ENCODE measurements at regions not wholly inside any gene's neighbourhood (a gene's known extent, or its start where the extent isn't known, plus 50 kb on each side); places are given as distances from the start of the nearest gene placed in this dataset.
"Not testable (repeated sequence)": the region's sequence is repeated elsewhere in the genome, so short reads cannot be mapped to it uniquely, and the experiment has no call there.

DNA sequence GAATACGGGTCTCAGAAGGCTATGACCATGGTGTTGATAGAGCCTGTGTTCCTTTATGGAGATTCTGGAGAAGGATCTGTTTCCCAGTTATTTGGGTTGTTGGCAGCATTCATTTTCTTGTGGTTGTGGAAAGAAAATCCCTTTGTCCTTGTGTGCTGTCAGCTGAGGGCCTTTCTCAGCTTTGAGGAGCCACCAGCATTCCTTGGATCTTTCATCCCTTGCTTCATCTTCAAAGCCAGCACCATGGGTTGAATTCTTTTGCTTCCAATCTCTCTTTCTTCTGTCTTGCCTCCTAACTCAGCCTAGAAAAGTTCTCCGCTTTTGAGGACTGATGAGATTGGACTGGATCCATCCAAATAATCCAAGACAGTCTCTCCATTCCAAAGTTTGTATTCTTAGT lies 103.2 kb upstream of the MMADHC start:
- Mint-ChIP-seq H3K36me3 (ENCODE audit: low read depth) (no peaks in the 10 kb centered on the region), H3K27me3 (ENCODE audit: low read depth) (no peaks in the 10 kb centered on the region), H3K4me1 (ENCODE audit: low read depth) (no peaks in the 10 kb centered on the region), H3K27ac (no peak overlapping the region), H3K4me3 (ENCODE audit: low read depth) (no peak overlapping the region), H3K9me3 (no peaks in the 10 kb centered on the region)
- intact Hi-C loops (cut with micrococcal nuclease) = no loop called here
- no peak for DNase-seq (ENCODE audit: low spot score)

DNA sequence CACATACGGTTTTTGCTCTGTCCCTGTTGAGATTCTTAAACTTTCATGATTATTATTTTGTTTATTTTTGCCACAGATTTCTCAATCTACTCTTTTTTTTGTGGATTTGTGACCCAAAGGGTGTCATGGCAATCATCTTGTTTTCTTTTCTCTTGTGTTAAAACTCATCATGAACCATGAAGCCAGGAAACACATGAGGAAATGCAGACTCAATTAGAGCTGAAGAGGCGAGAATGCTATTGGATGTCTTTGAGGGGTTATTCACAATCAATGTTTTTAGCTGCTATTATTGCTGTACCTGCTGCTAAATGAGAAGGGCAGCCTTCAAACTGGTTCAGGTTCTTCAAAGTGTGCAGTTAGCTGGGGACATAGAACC lies 99.5 kb upstream of the MMADHC start:
- Mint-ChIP-seq H3K27me3 (ENCODE audit: low read depth) (no peaks in the 10 kb centered on the region), H3K9me3 (peaks cover 5% of the 10 kb centered on the region), H3K4me3 (ENCODE audit: low read depth) (no peak overlapping the region), H3K36me3 (ENCODE audit: low read depth) (no peaks in the 10 kb centered on the region), H3K4me1 (ENCODE audit: low read depth) (no peaks in the 10 kb centered on the region), H3K27ac (no peak overlapping the region)
- intact Hi-C loops (cut with micrococcal nuclease) = no loop called here
- DNase-seq (ENCODE audit: low spot score) = no peak

DNA sequence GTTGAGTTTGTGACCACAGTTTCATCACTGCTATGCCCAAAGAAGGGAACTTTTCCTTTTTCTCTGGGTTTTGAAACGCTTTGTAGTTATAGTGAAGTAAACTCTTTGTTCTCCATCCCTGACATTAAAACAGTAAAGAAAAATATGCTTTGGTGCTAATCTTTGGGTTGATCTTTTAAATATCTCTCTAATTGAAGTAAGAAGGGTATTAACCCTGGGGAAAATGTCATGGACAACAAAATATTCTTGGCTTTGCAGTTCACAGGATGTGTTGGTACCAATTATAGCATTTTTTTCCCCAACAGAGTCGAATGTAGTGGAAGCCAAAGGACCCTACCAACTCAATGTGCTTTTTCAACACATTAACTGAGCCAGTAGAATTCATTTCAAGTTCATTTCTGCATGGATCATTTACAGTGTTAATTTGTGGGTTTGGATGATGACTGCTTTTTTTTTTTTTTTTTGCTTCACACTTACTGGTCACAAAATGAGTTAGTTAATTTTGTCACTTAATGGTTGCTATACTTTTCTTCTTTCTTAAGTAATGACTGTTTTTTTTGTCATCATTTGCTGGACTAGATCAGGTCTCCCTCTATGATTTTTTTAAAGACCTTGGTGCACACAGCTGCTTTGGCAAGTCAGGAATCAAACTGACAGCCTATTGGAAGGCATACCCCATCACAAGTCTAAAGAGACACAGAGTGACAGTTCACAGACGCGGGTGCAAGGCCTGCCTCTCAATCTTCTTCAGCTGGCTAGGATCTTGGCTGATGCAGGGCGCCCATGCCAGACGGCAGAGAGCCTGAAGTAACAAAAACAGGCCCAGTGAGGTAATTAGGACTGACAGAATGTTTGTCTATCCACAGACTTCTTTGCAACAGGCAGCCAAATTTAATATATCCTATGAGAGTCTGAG lies 98.8 kb upstream of the MMADHC start:
- DNase-seq (ENCODE audit: low spot score) = no peak
- Mint-ChIP-seq H3K4me3 (ENCODE audit: low read depth) (no peak overlapping the region), H3K9me3 (peaks cover 5% of the 10 kb centered on the region), H3K27me3 (ENCODE audit: low read depth) (no peaks in the 10 kb centered on the region), H3K4me1 (ENCODE audit: low read depth) (no peaks in the 10 kb centered on the region), H3K27ac (no peak overlapping the region), H3K36me3 (ENCODE audit: low read depth) (no peaks in the 10 kb centered on the region)
- intact Hi-C loops (cut with micrococcal nuclease) = no loop called here

DNA sequence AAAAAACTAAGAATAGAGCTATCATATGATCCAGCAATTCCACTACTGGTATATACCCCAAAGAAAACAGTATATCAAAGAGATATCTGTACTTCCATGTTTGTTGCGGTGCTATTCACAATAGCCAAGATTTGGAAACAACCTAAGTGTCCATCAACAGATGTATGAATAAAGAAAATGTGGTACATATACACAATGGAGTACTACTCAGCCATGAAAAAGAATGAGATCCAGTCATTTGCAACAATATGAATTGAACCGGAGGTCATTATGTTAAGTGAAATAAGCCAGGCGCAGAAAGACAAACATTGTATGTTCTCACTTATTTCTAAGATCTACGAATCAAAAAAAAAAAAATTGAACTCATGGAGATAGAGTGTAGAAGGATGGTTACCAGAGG lies 97.8 kb upstream of the MMADHC start:
- H3K27ac Mint-ChIP-seq; H3K4me1 Mint-ChIP-seq (ENCODE audit: low read depth); DNase-seq (ENCODE audit: low spot score); H3K9me3 Mint-ChIP-seq; H3K27me3 Mint-ChIP-seq (ENCODE audit: low read depth); H3K36me3 Mint-ChIP-seq (ENCODE audit: low read depth); intact Hi-C loops (cut with micrococcal nuclease); H3K4me3 Mint-ChIP-seq (ENCODE audit: low read depth): not testable (repeated sequence)

DNA sequence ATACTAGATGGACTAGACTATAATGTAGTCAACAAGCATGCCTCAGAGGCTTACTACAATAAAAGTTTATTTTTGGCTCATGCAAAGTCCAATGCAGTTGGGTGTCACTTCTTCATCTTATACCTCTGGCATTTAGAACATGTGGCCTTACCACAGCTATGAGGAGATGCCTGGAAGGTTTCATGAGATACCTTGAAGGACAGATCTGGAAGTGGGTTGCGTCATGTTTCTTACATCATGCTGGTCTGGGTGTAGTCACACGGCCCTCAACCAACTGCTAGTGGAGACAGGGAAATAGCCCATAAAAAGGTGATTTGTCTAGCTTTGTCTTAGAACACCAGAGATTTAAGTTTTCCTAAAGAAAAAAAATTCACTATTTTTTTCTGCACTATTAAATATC lies 91.7 kb upstream of the MMADHC start:
- H3K4me1 Mint-ChIP-seq (ENCODE audit: low read depth) = no peaks in the 10 kb centered on the region
- no peak overlapping the region for H3K4me3 Mint-ChIP-seq (ENCODE audit: low read depth)
- H3K27ac Mint-ChIP-seq = no peak overlapping the region
- DNase-seq (ENCODE audit: low spot score) = no peak
- H3K9me3 Mint-ChIP-seq = no peaks in the 10 kb centered on the region
- intact Hi-C loops (cut with micrococcal nuclease) = no loop called here
- H3K27me3 Mint-ChIP-seq (ENCODE audit: low read depth) = no peaks in the 10 kb centered on the region
- H3K36me3 Mint-ChIP-seq (ENCODE audit: low read depth) = no peaks in the 10 kb centered on the region

DNA sequence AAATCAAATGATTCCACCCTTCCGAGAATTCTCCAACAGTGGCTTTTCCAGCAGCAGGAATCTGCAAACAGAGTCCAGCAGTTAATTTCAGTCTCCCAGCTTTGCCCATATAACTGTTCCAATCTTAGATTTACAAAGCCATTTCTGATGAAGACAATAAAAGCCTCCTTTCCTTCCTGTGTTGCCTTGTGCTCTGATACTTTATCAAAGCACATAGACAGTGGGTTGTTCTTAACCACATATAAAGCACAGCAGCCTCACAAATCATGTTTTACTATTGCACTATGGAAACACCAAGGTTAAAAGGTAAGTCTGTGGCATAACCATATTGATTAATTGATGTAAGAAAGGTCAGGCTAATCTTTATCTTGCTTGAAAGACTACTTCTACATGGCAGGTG lies 89.8 kb upstream of the MMADHC start:
- Mint-ChIP-seq H3K4me3 (ENCODE audit: low read depth) (no peak overlapping the region), H3K27ac (no peak overlapping the region), H3K9me3 (no peaks in the 10 kb centered on the region), H3K4me1 (ENCODE audit: low read depth) (no peaks in the 10 kb centered on the region), H3K36me3 (ENCODE audit: low read depth) (no peaks in the 10 kb centered on the region), H3K27me3 (ENCODE audit: low read depth) (no peaks in the 10 kb centered on the region)
- intact Hi-C loops (cut with micrococcal nuclease) = no loop called here
- no peak for DNase-seq (ENCODE audit: low spot score)

DNA sequence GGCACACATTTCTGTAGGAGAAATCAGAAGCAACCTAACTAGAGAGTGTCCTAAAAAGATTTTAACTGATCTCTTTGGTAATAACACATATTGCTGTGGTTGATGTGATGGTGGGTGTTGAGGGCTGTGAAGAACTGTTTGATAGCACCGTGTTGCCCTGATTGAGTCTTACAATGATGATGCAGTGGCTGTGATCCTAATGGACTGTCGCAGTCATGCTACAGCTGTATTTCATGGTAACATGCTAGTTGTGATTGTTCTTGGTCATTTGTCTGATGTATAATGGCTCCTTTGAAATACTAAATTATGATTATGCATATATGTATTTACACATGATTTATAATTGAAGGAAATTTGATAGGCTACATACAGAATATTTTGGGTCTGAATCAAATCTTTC lies 82.5 kb upstream of the MMADHC start:
- no peaks in the 10 kb centered on the region for H3K36me3 Mint-ChIP-seq (ENCODE audit: low read depth)
- no peak for DNase-seq (ENCODE audit: low spot score)
- no peaks in the 10 kb centered on the region for H3K9me3 Mint-ChIP-seq
- no peak overlapping the region for H3K4me3 Mint-ChIP-seq (ENCODE audit: low read depth)
- H3K27ac Mint-ChIP-seq = no peak overlapping the region
- no peaks in the 10 kb centered on the region for H3K27me3 Mint-ChIP-seq (ENCODE audit: low read depth)
- intact Hi-C loops (cut with micrococcal nuclease) = no loop called here
- H3K4me1 Mint-ChIP-seq (ENCODE audit: low read depth) = no peaks in the 10 kb centered on the region

DNA sequence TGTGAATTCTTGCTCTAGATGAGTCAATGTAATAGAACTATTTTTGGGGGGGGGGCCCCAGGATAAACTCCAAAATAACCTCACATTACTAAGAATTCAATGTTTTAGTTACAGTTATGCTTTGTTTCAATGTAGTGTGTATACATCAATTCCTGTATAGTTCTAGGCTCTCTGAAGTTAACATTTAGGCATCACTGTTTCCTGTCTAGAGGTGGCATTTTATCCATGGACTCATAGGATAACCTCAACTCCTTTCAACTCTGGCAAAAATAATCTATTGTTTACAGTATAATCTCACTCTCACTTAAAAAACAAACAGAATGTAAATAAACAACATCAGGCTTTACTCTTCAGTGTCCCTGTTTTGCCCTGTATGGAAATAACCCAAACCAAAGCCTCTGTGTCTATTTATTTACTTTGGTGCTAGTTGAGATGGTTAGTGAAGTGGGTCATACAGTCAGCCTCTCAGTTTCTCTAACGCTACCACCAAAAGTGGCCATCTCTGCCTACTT lies 79.3 kb upstream of the MMADHC start:
- Mint-ChIP-seq H3K36me3 (ENCODE audit: low read depth) (no peaks in the 10 kb centered on the region), H3K4me1 (ENCODE audit: low read depth) (no peaks in the 10 kb centered on the region), H3K4me3 (ENCODE audit: low read depth) (no peak overlapping the region), H3K27ac (no peak overlapping the region), H3K27me3 (ENCODE audit: low read depth) (no peaks in the 10 kb centered on the region), H3K9me3 (peaks cover 4% of the 10 kb centered on the region)
- intact Hi-C loops (cut with micrococcal nuclease) = no loop called here
- DNase-seq (ENCODE audit: low spot score) = no peak

DNA sequence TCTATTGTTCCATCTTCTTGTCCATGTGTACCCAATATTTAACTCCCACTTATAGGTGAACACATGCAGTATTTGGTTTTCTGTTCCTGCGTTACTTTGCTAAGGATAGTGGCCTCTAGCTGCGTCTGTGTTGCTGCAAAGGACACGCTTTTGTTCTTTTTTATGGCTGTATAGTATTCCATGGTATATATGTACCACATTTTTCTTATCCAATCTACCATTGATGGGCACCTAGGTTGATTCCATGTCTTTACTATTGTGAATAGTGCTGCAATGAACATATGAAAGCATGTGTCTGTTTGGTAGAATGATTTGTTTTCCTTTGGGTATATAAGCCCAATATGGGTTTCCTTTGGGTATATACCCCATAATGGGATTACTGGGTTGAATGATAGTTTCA lies 77.3 kb upstream of the MMADHC start:
- Mint-ChIP-seq H3K36me3 (ENCODE audit: low read depth) (no peaks in the 10 kb centered on the region), H3K4me1 (ENCODE audit: low read depth) (no peaks in the 10 kb centered on the region), H3K4me3 (ENCODE audit: low read depth) (no peak overlapping the region), H3K27ac (no peak overlapping the region), H3K9me3 (peaks cover 4% of the 10 kb centered on the region), H3K27me3 (ENCODE audit: low read depth) (no peaks in the 10 kb centered on the region)
- intact Hi-C loops (cut with micrococcal nuclease) = no loop called here
- DNase-seq (ENCODE audit: low spot score) = no peak

DNA sequence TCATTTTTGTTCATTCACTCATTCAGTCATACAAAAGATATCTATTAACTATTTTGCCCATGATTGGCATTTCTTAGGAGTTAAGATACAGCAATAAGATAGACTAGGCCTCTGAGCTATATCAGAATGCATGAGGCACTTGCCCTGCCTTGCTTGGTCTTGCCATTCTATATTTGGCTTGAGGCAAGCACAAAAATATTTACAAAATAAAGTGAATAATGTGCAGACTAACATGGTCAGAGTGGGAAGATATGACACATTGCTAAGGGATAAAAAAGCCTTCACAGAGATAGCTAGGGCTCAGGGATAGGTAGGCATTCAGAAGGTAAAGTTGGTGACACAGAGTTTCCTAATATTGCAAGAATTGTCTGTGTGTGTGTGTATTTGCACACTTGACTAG lies 75.0 kb upstream of the MMADHC start:
- Mint-ChIP-seq H3K27me3 (ENCODE audit: low read depth) (no peaks in the 10 kb centered on the region), H3K36me3 (ENCODE audit: low read depth) (no peaks in the 10 kb centered on the region), H3K4me3 (ENCODE audit: low read depth) (no peak overlapping the region), H3K9me3 (peaks cover 4% of the 10 kb centered on the region), H3K27ac (no peak overlapping the region), H3K4me1 (ENCODE audit: low read depth) (no peaks in the 10 kb centered on the region)
- intact Hi-C loops (cut with micrococcal nuclease) = no loop called here
- DNase-seq (ENCODE audit: low spot score) = no peak

DNA sequence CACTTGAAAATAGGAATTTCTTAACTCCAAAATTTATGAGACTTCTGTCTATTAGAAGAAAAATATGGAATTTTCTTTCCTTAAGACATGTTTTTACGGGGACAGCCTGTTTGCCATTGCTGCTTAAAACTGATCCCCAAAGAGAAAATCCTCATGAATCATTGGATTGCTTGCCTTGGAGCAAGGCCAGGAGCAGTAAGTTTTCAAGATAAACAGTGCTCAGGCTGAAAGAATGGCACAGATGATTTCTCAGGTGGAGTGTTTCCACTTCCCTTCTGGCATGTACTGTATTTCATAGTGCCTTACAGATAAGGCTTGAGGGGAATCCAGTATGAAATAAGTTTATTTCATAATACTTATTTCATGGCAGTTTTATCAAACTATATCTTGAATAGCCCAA lies 74.3 kb upstream of the MMADHC start:
- peaks cover 4% of the 10 kb centered on the region for H3K9me3 Mint-ChIP-seq
- H3K27me3 Mint-ChIP-seq (ENCODE audit: low read depth) = no peaks in the 10 kb centered on the region
- H3K4me1 Mint-ChIP-seq (ENCODE audit: low read depth) = no peaks in the 10 kb centered on the region
- no peaks in the 10 kb centered on the region for H3K36me3 Mint-ChIP-seq (ENCODE audit: low read depth)
- H3K4me3 Mint-ChIP-seq (ENCODE audit: low read depth) = no peak overlapping the region
- no peak overlapping the region for H3K27ac Mint-ChIP-seq
- intact Hi-C loops (cut with micrococcal nuclease) = no loop called here
- DNase-seq (ENCODE audit: low spot score) = no peak

DNA sequence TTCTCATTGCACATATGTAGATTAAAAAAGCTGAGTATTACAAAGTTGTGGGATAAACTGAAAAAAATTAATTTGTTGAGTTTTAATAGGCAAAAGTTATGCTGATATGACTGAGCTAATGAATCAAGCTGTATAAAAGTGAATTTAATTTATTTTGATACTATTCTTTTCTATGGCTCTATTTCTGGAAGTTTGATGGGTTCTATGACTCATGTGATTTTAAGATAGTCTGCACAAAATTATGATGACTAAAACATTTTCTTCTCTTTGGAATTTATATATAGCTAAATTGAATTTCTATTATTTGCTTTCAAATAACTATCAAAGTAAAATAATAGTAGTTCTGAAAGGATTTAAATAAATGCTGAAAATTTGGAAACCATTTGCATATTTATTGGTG lies 71.0 kb upstream of the MMADHC start:
- Mint-ChIP-seq H3K4me1 (ENCODE audit: low read depth) (no peaks in the 10 kb centered on the region), H3K27me3 (ENCODE audit: low read depth) (no peaks in the 10 kb centered on the region), H3K27ac (no peak overlapping the region), H3K4me3 (ENCODE audit: low read depth) (no peak overlapping the region), H3K9me3 (no peaks in the 10 kb centered on the region), H3K36me3 (ENCODE audit: low read depth) (no peaks in the 10 kb centered on the region)
- no peak for DNase-seq (ENCODE audit: low spot score)
- intact Hi-C loops (cut with micrococcal nuclease) = no loop called here

DNA sequence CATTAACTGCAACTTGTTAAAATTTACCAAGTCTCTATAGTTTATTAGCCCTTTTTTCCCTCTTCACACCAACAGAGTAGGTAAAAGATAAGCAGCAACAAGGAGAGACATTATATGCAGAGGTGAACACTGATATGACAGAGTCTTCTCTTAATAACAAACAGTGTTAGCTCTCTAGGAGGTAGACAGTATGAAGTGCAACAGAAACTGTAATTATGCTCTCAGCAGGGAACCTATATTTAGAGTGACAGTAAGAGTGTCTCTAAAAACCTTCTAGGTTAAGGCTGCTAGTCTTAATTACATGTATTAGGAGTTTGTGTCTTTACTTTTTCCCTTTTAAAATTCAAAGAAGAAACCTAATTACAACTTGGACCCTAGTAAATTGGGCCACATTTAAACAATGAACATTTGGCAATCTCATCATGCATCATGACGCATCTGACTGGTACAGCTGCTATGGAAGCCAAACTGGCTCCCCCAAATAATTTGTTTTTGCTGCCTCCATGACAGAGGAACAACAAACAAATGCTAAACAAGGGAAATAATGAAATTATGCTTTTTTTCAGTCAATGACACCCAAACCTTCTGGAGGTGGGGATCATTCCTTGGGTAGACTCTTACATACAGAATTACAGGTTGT lies 69.9 kb upstream of the MMADHC start:
- H3K4me1 Mint-ChIP-seq (ENCODE audit: low read depth) = no peaks in the 10 kb centered on the region
- H3K27me3 Mint-ChIP-seq (ENCODE audit: low read depth) = no peaks in the 10 kb centered on the region
- no peak overlapping the region for H3K27ac Mint-ChIP-seq
- intact Hi-C loops (cut with micrococcal nuclease) = no loop called here
- no peaks in the 10 kb centered on the region for H3K36me3 Mint-ChIP-seq (ENCODE audit: low read depth)
- H3K4me3 Mint-ChIP-seq (ENCODE audit: low read depth) = no peak overlapping the region
- no peaks in the 10 kb centered on the region for H3K9me3 Mint-ChIP-seq
- no peak for DNase-seq (ENCODE audit: low spot score)

Measured in activated T-helper 2 cell treated with anti-CD3 and anti-CD28 coated beads, Interferon-gamma antibody, Interleukin-2, Interleukin-4, amounts not matched to agents 10 μg/mL and 5 μg/mL and 100 μg/mL, durations not matched to agents 14 hours and 24 hours and 36 hours (primary cell).